HEK293T (cell line): ENCODE measurements at regions not wholly inside any gene's neighbourhood (a gene's known extent, or its start where the extent isn't known, plus 50 kb on each side); places are given as distances from the start of the nearest gene placed in this dataset.

Source experiments
- ARNT ChIP-seq: fragments of 450-650 bp; IDR thresholded peaks from 2 replicates; pipeline ENCODE4 v1.6.1; 2017; ENCODE audit warnings: mild to moderate bottlenecking
- BHLHE40 ChIP-seq: fragments of 450-650 bp; IDR thresholded peaks from 2 replicates; pipeline ENCODE4 v1.6.1; 2016; ENCODE audit warnings: mild to moderate bottlenecking, moderate library complexity, borderline replicate concordance
- FOXM1 ChIP-seq: fragments of 450-650 bp; IDR thresholded peaks from 2 replicates; pipeline ENCODE4 v1.6.1; 2017; ENCODE audit warnings: mild to moderate bottlenecking, borderline replicate concordance
- HDGF ChIP-seq: fragments of 450-650 bp; IDR thresholded peaks from 2 replicates; pipeline ENCODE4 v1.6.1; 2017; ENCODE audit warnings: antibody characterized with exemption, borderline replicate concordance
- SP1 ChIP-seq: fragments of 450-650 bp; IDR thresholded peaks from 2 replicates; pipeline ENCODE4 v1.6.1; 2017

DNA sequence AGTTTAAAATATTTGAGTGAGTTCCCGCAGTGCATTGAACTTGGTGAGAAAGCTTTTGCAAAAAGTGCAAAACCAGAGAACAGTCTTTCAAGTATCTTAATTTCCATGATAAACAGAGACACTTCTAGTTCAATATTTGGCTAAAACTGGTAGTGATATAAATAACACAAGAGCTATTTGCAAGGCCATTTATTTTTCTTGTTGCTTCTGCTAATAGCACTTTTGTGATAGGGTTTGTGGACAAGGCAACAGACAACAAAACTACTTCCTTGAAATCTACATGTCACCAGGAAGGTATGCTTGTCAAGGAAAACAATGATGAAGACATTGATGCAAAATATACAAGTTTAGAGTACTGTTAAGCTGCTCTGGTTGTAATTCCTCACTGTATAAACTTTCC, 1225.1 kb downstream of the OTOL1 start:
- TF ChIP-seq BHLHE40: no peak
- no peak for TF ChIP-seq HDGF
- TF ChIP-seq SP1: no peak
- TF ChIP-seq FOXM1: no peak
- TF ChIP-seq ARNT: no peak
